H1 (cell line): ENCODE measurements at regions not wholly inside any gene's neighbourhood (a gene's known extent, or its start where the extent isn't known, plus 50 kb on each side); places are given as distances from the start of the nearest gene placed in this dataset.

Source experiments
- CTCF ChIA-PET: fragments of 300-600 bp; sonication (Branson Sonifier 250); formaldehyde crosslinking; loops from one replicate; lab custom pipeline; 2021; ENCODE audit not compliant: partially characterized antibody; lab: Charles Lee
- POLR2A ChIA-PET: fragments of 300-600 bp; sonication (Branson Sonifier 250); formaldehyde crosslinking; loops from one replicate; lab custom pipeline; 2021; ENCODE audit warnings: inconsistent platforms; ENCODE audit not compliant: partially characterized antibody; lab: Charles Lee
- DNase-seq, 2 experiments: peaks; one replicate each; pipeline versions ENCODE4 v3.0.0 to v3.0.0-alpha.2; 2010 to 2022; ENCODE audit warnings: low spot score in 2 of 2, low read depth in 1 of 2, mixed read lengths in 1 of 2
- FAIRE-seq: peaks from 2 replicates; lab custom pipeline; 2011; peaks lifted over from hg19 to GRCh38; lab: Jason Lieb, UNC
- H2AFZ ChIP-seq: 2 replicates; pipeline ENCODE4 v1.8.1; 2012; ENCODE audit warnings: low read length, inconsistent platforms
- H2AK5ac ChIP-seq: 2 replicates; pipeline ENCODE4 v1.6.1; 2013; ENCODE audit warnings: low read depth, low read length
- H2BK120ac ChIP-seq: replicated peaks from 2 replicates; pipeline ENCODE3; 2013; ENCODE audit warnings: low read depth, low read length, inconsistent platforms
- H2BK12ac ChIP-seq: 2 replicates; pipeline ENCODE4 v1.6.1; 2013; ENCODE audit warnings: low read depth, low read length
- H2BK15ac ChIP-seq: 2 replicates; pipeline ENCODE4 v1.6.1; 2013; ENCODE audit warnings: low read length
- H2BK20ac ChIP-seq: 2 replicates; pipeline ENCODE4 v1.6.1; 2013; ENCODE audit warnings: low read length
- H2BK5ac ChIP-seq: 2 replicates; pipeline ENCODE4 v1.6.1; 2013; ENCODE audit warnings: low read depth, low read length
- H3K14ac ChIP-seq: 2 replicates; pipeline ENCODE4 v1.6.1; 2013; ENCODE audit warnings: inconsistent platforms; ENCODE audit not compliant: insufficient read length
- H3K18ac ChIP-seq: 2 replicates; pipeline ENCODE4 v1.6.1; 2013; ENCODE audit warnings: low read length; ENCODE audit errors: extremely low read depth
- H3K23ac ChIP-seq: 2 replicates; pipeline ENCODE4 v1.6.1; 2013; ENCODE audit warnings: inconsistent platforms; ENCODE audit not compliant: insufficient read length
- H3K23me2 ChIP-seq: 2 replicates; pipeline ENCODE4 v1.6.1; 2013; ENCODE audit warnings: low read depth, low read length
- H3K27ac ChIP-seq: 2 replicates; pipeline ENCODE4 v1.6.1; 2011; ENCODE audit warnings: low read depth, low read length, inconsistent platforms
- H3K27me3 ChIP-seq, 4 experiments: replicated peaks in 1 of 4; 1 replicate in 1 of 4; 2 replicates in 3 of 4; pipeline versions ENCODE4 v1.6.1 to v1.8.1; 2011 to 2013; ENCODE audit warnings: low read length in 3 of 4, mild to moderate bottlenecking in 3 of 4, inconsistent platforms in 2 of 4, mixed read lengths in 2 of 4, moderate library complexity in 1 of 4; ENCODE audit not compliant: control insufficient read depth in 3 of 4, insufficient read depth in 3 of 4; ENCODE audit errors: extremely low read depth in 1 of 4
- H3K36me3 ChIP-seq, 4 experiments: 2 replicates each; pipeline versions ENCODE4 v1.6.1 to v1.8.1; 2011 to 2013; ENCODE audit warnings: mild to moderate bottlenecking in 4 of 4, low read length in 3 of 4, moderate library complexity in 2 of 4, control low read depth in 1 of 4, inconsistent platforms in 1 of 4; ENCODE audit not compliant: insufficient read depth in 4 of 4, control insufficient read depth in 2 of 4
- H3K4ac ChIP-seq: replicated peaks from 2 replicates; pipeline ENCODE3; 2013; ENCODE audit warnings: low read length, low read depth, mixed read lengths, inconsistent platforms; ENCODE audit not compliant: insufficient read length
- H3K4me1 ChIP-seq, 4 experiments: replicated peaks in 1 of 4; 1 replicate in 1 of 4; 2 replicates in 3 of 4; pipeline versions ENCODE4 v1.6.1 to v1.8.1; 2011 to 2013; ENCODE audit warnings: low read length in 3 of 4, inconsistent platforms in 2 of 4, mixed read lengths in 1 of 4; ENCODE audit not compliant: insufficient read depth in 4 of 4, control insufficient read depth in 3 of 4
- H3K4me2 ChIP-seq, 2 experiments: 2 replicates each; pipeline versions ENCODE4 v1.6.1 to v1.8.1; 2011 to 2013; ENCODE audit warnings: low read depth in 2 of 2, low read length in 2 of 2, control low read depth in 1 of 2, inconsistent platforms in 1 of 2, mild to moderate bottlenecking in 1 of 2; ENCODE audit not compliant: insufficient read depth in 1 of 2
- H3K4me3 ChIP-seq, 4 experiments: fragments of 200-600, 300-600 bp in 1 of 4; sonication (generic), shearing (Covaris generic), sonication (Bioruptor Twin) in 1 of 4; 2 replicates each; pipeline versions ENCODE4 v1.5.1 to v1.8.1; 2011 to 2016; ENCODE audit warnings: low read length in 4 of 4, low read depth in 3 of 4, control low read depth in 2 of 4, inconsistent platforms in 2 of 4, mild to moderate bottlenecking in 2 of 4, mixed read lengths in 1 of 4, moderate library complexity in 1 of 4; ENCODE audit not compliant: insufficient read depth in 2 of 4; ENCODE audit errors: extremely low read depth in 1 of 4
- H3K56ac ChIP-seq: replicated peaks from 2 replicates; pipeline ENCODE3; 2013; ENCODE audit warnings: low read depth, mild to moderate bottlenecking, mixed read lengths, low read length, inconsistent platforms; ENCODE audit not compliant: insufficient read length
- H3K79me1 ChIP-seq: 2 replicates; pipeline ENCODE4 v1.6.1; 2013; ENCODE audit warnings: low read depth, low read length, control low read depth
- H3K79me2 ChIP-seq, 2 experiments: 2 replicates each; pipeline versions ENCODE4 v1.6.1 to v1.8.1; 2012 to 2013; ENCODE audit warnings: low read length in 2 of 2, mild to moderate bottlenecking in 2 of 2, inconsistent platforms in 1 of 2; ENCODE audit not compliant: insufficient read depth in 2 of 2, control insufficient read depth in 1 of 2
- H3K9ac ChIP-seq, 4 experiments: replicated peaks in 1 of 4; 1 replicate in 1 of 4; 2 replicates in 3 of 4; pipeline versions ENCODE4 v1.6.1 to v1.8.1; 2011 to 2013; ENCODE audit warnings: low read depth in 3 of 4, low read length in 3 of 4, control low read depth in 2 of 4, mild to moderate bottlenecking in 2 of 4, moderate library complexity in 2 of 4, inconsistent platforms in 1 of 4; ENCODE audit errors: extremely low read depth in 1 of 4
- H3K9me3 ChIP-seq, 2 experiments: 2 replicates each; pipeline versions ENCODE4 v1.6.1 to v1.8.1; 2012 to 2013; ENCODE audit warnings: mild to moderate bottlenecking in 2 of 2, moderate library complexity in 2 of 2, control low read depth in 1 of 2, inconsistent platforms in 1 of 2, low read depth in 1 of 2, low read length in 1 of 2, mixed read lengths in 1 of 2; ENCODE audit not compliant: insufficient read depth in 2 of 2
- H4K20me1 ChIP-seq, 2 experiments: replicated peaks in 1 of 2; 2 replicates each; pipeline versions ENCODE3 to v1.8.1; 2011 to 2013; ENCODE audit warnings: inconsistent platforms in 2 of 2, low read length in 2 of 2, mild to moderate bottlenecking in 1 of 2; ENCODE audit not compliant: insufficient read depth in 2 of 2, control insufficient read depth in 1 of 2
- H4K5ac ChIP-seq: 2 replicates; pipeline ENCODE4 v1.6.1; 2013; ENCODE audit warnings: low read length, low read depth, mixed read lengths, inconsistent platforms; ENCODE audit not compliant: insufficient read length
- H4K8ac ChIP-seq: 2 replicates; pipeline ENCODE4 v1.8.0; 2013; ENCODE audit warnings: mild to moderate bottlenecking, moderate library complexity, low read length, inconsistent platforms; ENCODE audit not compliant: insufficient read depth; ENCODE audit errors: extremely low read depth
- H4K91ac ChIP-seq: replicated peaks from 2 replicates; pipeline ENCODE3; 2013; ENCODE audit warnings: low read length, mixed read lengths, inconsistent platforms; ENCODE audit not compliant: insufficient read length
- ATF2 ChIP-seq: IDR thresholded peaks from 2 replicates; pipeline ENCODE4 v1.6.1; 2012; ENCODE audit warnings: low read length, inconsistent platforms
- CHD2 ChIP-seq: IDR thresholded peaks from 2 replicates; pipeline ENCODE4 v1.6.1; 2012; ENCODE audit warnings: low read length, improper control_type of control experiment
- RAD21 ChIP-seq, 2 experiments: IDR thresholded peaks in 1 of 2; conservative IDR thresholded peaks in 1 of 2; 2 replicates each; pipeline ENCODE4 v1.6.1; 2011; ENCODE audit warnings: low read depth in 2 of 2, low read length in 2 of 2, improper control_type of control experiment in 1 of 2, inconsistent platforms in 1 of 2, mild to moderate bottlenecking in 1 of 2, moderate library complexity in 1 of 2
- WGBS, 2 experiments: shearing (Covaris generic) in 1 of 2; methylation state at CpG; one replicate each; pipeline versions ENCODE4 v1.1.6 to v1.1.7; 2013 to 2015; ENCODE audit warnings: low lambda C conversion rate in 2 of 2, mixed read lengths in 2 of 2, inconsistent platforms in 1 of 2, low coverage in 1 of 2, missing lambda C conversion rate in 1 of 2; ENCODE audit not compliant: insufficient replicate concordance in 2 of 2, insufficient coverage in 1 of 2, insufficient read length in 1 of 2; ENCODE audit errors: extremely low coverage in 1 of 2, missing lambda C conversion rate in 1 of 2; 5-methylcytosine and 5-hydroxymethylcytosine counted together

- H3K4me2 ChIP-seq, result no peak overlapping the region
Observed at GRCh38 chrX:125953814-125954213, 212.3 kb downstream of the DCAF12L2 start.

More at GRCh38 chrX:125953814-125954213, 212.3 kb downstream of the DCAF12L2 start:
- Histone ChIP-seq H3K79me1 (no peaks in the 10 kb centered on the region), H3K9ac (no peak overlapping the region), H3K27ac (no peak overlapping the region), H4K8ac (no peak overlapping the region), H4K91ac (no peak overlapping the region), H2BK120ac (no peak overlapping the region), H3K4me3 (no peak overlapping the region), H3K4ac (no peak overlapping the region), H3K56ac (no peak overlapping the region), H2AK5ac (no peak overlapping the region), H3K18ac (no peak overlapping the region), H2BK5ac (no peak overlapping the region), H3K79me2 (no peaks in the 10 kb centered on the region), H3K23ac (no peak overlapping the region), H4K5ac (no peak overlapping the region), H4K20me1 (no peaks in the 10 kb centered on the region), H2AFZ (no peak overlapping the region), H3K27me3 (no peaks in the 10 kb centered on the region), H3K36me3 (no peaks in the 10 kb centered on the region), H3K4me1 (no peaks in the 10 kb centered on the region), H3K23me2 (no peaks in the 10 kb centered on the region), H2BK15ac (no peak overlapping the region), H3K14ac (no peak overlapping the region), H3K9me3 (no peaks in the 10 kb centered on the region), H2BK20ac (no peak overlapping the region), H2BK12ac (no peak overlapping the region)
- no peak for FAIRE-seq
- TF ChIP-seq CHD2 (no peak), ATF2 (no peak), RAD21 (IDR thresholded peaks at IDR 0.05 in 1 of 2, conservative IDR thresholded peaks at IDR 0.05 in 1 of 2; ENCODE audit: low read depth in 2 of 2, low read length in 2 of 2) (no peak)
- DNase-seq, result no peak
- ChIA-PET CTCF (no interaction called here), POLR2A (no interaction called here)
- WGBS, 2 experiments, result 85% methylated on average over 2 of the region's 2 CpGs; no CpG with 5 or more reads in 1 of the 2 experiments
